HG03432 (cell line): ENCODE measurements at regions not wholly inside any gene's neighbourhood (a gene's known extent, or its start where the extent isn't known, plus 50 kb on each side); places are given as distances from the start of the nearest gene placed in this dataset.
"Not testable (repeated sequence)": the region's sequence is repeated elsewhere in the genome, so short reads cannot be mapped to it uniquely, and the experiment has no call there.

Experiments used
- ATAC-seq: cut with Tn5 transposase; IDR thresholded peaks from one replicate; pipeline ENCODE4 v1.9.1; 2021; ENCODE audit warnings: mild to moderate bottlenecking, moderate library complexity; ENCODE audit not compliant: unreplicated experiment

- ATAC-seq: no peak
Measured at GRCh38 chr1:198809247-198809646, 170.4 kb downstream of the PTPRC start.

- no peak for ATAC-seq
Measured at GRCh38 chr1:198811449-198811848, 172.6 kb downstream of the PTPRC start.

- ATAC-seq: no peak
Measured at GRCh38 chr1:198823626-198824025, 184.8 kb downstream of the PTPRC start.

- ATAC-seq: no peak
Measured at GRCh38 chr1:198825254-198825653, 186.4 kb downstream of the PTPRC start.

- ATAC-seq: no peak
Measured at GRCh38 chr1:198829356-198829755, 190.5 kb downstream of the PTPRC start.

- ATAC-seq: no peak
Measured at GRCh38 chr1:198829944-198830343, 191.1 kb downstream of the PTPRC start.

GRCh38 chr1:198830412-198830811 lies 191.6 kb downstream of the PTPRC start:
- no peak for ATAC-seq

- ATAC-seq: no peak
Measured at GRCh38 chr1:198833706-198834503, 195.1 kb downstream of the PTPRC start.

GRCh38 chr1:198837278-198838021 lies 198.6 kb downstream of the PTPRC start:
- peak; percentile 52 for ATAC-seq

GRCh38 chr1:198838022-198838342 lies 199.1 kb downstream of the PTPRC start:
- ATAC-seq: no peak

- no peak for ATAC-seq
Measured at GRCh38 chr1:198841477-198841876, 202.6 kb downstream of the PTPRC start.

GRCh38 chr1:198842686-198843085 lies 203.8 kb downstream of the PTPRC start:
- ATAC-seq: no peak

- ATAC-seq: no peak
Measured at GRCh38 chr1:198845271-198845670, 206.4 kb downstream of the PTPRC start.

GRCh38 chr1:198845851-198846250 lies 207.0 kb downstream of the PTPRC start:
- no peak for ATAC-seq

- ATAC-seq: no peak
Measured at GRCh38 chr1:198846556-198846955, 207.7 kb downstream of the PTPRC start.

GRCh38 chr1:198848206-198848605 lies 209.4 kb downstream of the PTPRC start:
- no peak for ATAC-seq

GRCh38 chr1:198848649-198849048 lies 209.8 kb downstream of the PTPRC start:
- no peak for ATAC-seq

GRCh38 chr1:198849093-198849492 lies 210.3 kb downstream of the PTPRC start:
- ATAC-seq: no peak

- ATAC-seq: no peak
Measured at GRCh38 chr1:198850196-198850595, 211.4 kb downstream of the PTPRC start.

- ATAC-seq: not testable (repeated sequence)
Measured at GRCh38 chr1:198850966-198851365, 212.1 kb downstream of the PTPRC start.

GRCh38 chr1:198856601-198857000 lies 217.8 kb downstream of the PTPRC start:
- ATAC-seq: no peak

- ATAC-seq: no peak
Measured at GRCh38 chr1:198858033-198858432, 219.2 kb downstream of the PTPRC start.
